A549 (cell line): ENCODE measurements at regions not wholly inside any gene's neighbourhood (a gene's known extent, or its start where the extent isn't known, plus 50 kb on each side); places are given as distances from the start of the nearest gene placed in this dataset.

Experiments used
- CEBPB ChIP-seq, 2 experiments: fragments of >200 bp in 1 of 2; sonication (Bioruptor Twin) in 1 of 2; formaldehyde crosslinking in 1 of 2; IDR thresholded peaks; 2 replicates each; pipeline ENCODE4 v1.6.1; 2012 to 2016
- CTCF ChIP-seq: fragments of >200 bp; sonication (Bioruptor Twin); formaldehyde crosslinking; IDR thresholded peaks from 3 replicates; pipeline ENCODE4 v1.5.1; 2016
- EP300 ChIP-seq, 2 experiments: fragments of >200 bp; sonication (Bioruptor Twin); formaldehyde crosslinking; IDR thresholded peaks; 2 replicates in 1 of 2; 3 replicates in 1 of 2; pipeline ENCODE4 v1.6.1; 2016 to 2017
- FOSL2 ChIP-seq, 2 experiments: fragments of 450-650 bp in 1 of 2; fragments of >200 bp in 1 of 2; sonication (Bioruptor Twin) in 1 of 2; formaldehyde crosslinking; IDR thresholded peaks; 2 replicates each; pipeline versions ENCODE4 v1.5.0 to v1.6.1; 2016 to 2020; ENCODE audit warnings: mild to moderate bottlenecking in 1 of 2, moderate library complexity in 1 of 2
- MAX ChIP-seq: IDR thresholded peaks from 2 replicates; pipeline ENCODE4 v1.6.1; 2012
- NPAS2 ChIP-seq: fragments of 250-450 bp; sonication (Bioruptor Pico); IDR thresholded peaks from 2 replicates; pipeline ENCODE4 v1.8.0; 2022; ENCODE audit warnings: mild to moderate bottlenecking, moderate library complexity, borderline replicate concordance
- POLR2A ChIP-seq: IDR thresholded peaks from 2 replicates; pipeline ENCODE4 v1.6.1; 2012; ENCODE audit warnings: mild to moderate bottlenecking, low read length
- RAD21 ChIP-seq, 2 experiments: fragments of >200 bp in 1 of 2; sonication (Bioruptor Twin) in 1 of 2; formaldehyde crosslinking in 1 of 2; IDR thresholded peaks in 1 of 2; conservative IDR thresholded peaks in 1 of 2; 2 replicates in 1 of 2; 3 replicates in 1 of 2; pipeline ENCODE4 v1.6.1; 2012 to 2018; ENCODE audit warnings: inconsistent platforms in 1 of 2
- REST ChIP-seq: fragments of 200-600 bp; sonication (generic); IDR thresholded peaks from 2 replicates; pipeline ENCODE4 v1.6.1; 2016; ENCODE audit warnings: antibody characterized with exemption, mild to moderate bottlenecking, moderate library complexity
- SMC3 ChIP-seq: fragments of >200 bp; sonication (Bioruptor Twin); formaldehyde crosslinking; IDR thresholded peaks from 3 replicates; pipeline ENCODE4 v1.6.1; 2018; ENCODE audit warnings: inconsistent platforms

GRCh38 chrX:139172731-139173130 is 357.8 kb upstream of the F9 start:
- TF ChIP-seq CTCF (no peak), SMC3 (no peak), POLR2A (no peak), REST (no peak), EP300 (IDR thresholded peaks at IDR 0.05) (no peak), MAX (no peak), CEBPB (IDR thresholded peaks at IDR 0.05) (no peak), RAD21 (conservative IDR thresholded peaks at IDR 0.05 in 1 of 2, IDR thresholded peaks at IDR 0.05 in 1 of 2) (no peak), FOSL2 (IDR thresholded peaks at IDR 0.05) (no peak), FOSL2 (CRISPR knock-in tag; IDR thresholded peaks at IDR 0.05) (no peak), NPAS2 (CRISPR knock-in tag) (no peak)
